PC-9 (cell line): ENCODE measurements at regions not wholly inside any gene's neighbourhood (a gene's known extent, or its start where the extent isn't known, plus 50 kb on each side); places are given as distances from the start of the nearest gene placed in this dataset.

Experiments used
- BruUV-seq: library from RNA; stranded (reverse); fragments of 400-500 nt; replicated peaks from 2 replicates; lab custom pipeline; 2021; lab: Mats Ljungman, UMichigan
- CTCF ChIA-PET: fragments of 300-600 bp; sonication (Branson Sonifier 250); formaldehyde crosslinking; loops from one replicate; lab custom pipeline; 2022; ENCODE audit warnings: antibody characterized with exemption; lab: Charles Lee
- POLR2A ChIA-PET: fragments of 300-600 bp; sonication (Branson Sonifier 250); formaldehyde crosslinking; loops from one replicate; lab custom pipeline; 2022; ENCODE audit warnings: antibody characterized with exemption; ENCODE audit not compliant: unreplicated experiment; lab: Charles Lee
- DNase-seq, 2 experiments: peaks; one replicate each; pipeline versions ENCODE4 v3.0.0 to v3.0.0-alpha.2; 2015 to 2022; ENCODE audit warnings: mixed read lengths in 1 of 2
- H2AFZ ChIP-seq: fragments of 200-600 bp; sonication (generic); 2 replicates; pipeline ENCODE4 v1.8.1; 2017; ENCODE audit warnings: antibody characterized with exemption
- H3F3A ChIP-seq: fragments of 200-600 bp; sonication (generic); 2 replicates; pipeline ENCODE4 v1.8.1; 2017; ENCODE audit warnings: antibody characterized with exemption, mild to moderate bottlenecking, low read depth; ENCODE audit not compliant: insufficient read depth
- H3K27ac ChIP-seq: fragments of 200-600 bp; sonication (generic); 2 replicates; pipeline ENCODE4 v1.6.1; 2016; ENCODE audit warnings: mixed run types
- H3K27me3 ChIP-seq: fragments of 200-600 bp; sonication (generic); 2 replicates; pipeline ENCODE4 v1.6.1; 2016; ENCODE audit warnings: low read depth, mixed run types; ENCODE audit not compliant: insufficient read depth
- H3K36me3 ChIP-seq: fragments of 200-600 bp; sonication (generic); 2 replicates; pipeline ENCODE4 v1.6.1; 2016; ENCODE audit warnings: low read depth, mixed run types
- H3K4me1 ChIP-seq: fragments of 200-600 bp; sonication (generic); replicated peaks from 2 replicates; pipeline ENCODE4 v1.6.1; 2016; ENCODE audit warnings: mixed run types; ENCODE audit not compliant: insufficient read depth
- H3K4me2 ChIP-seq: fragments of 200-600 bp; sonication (generic); 2 replicates; pipeline ENCODE4 v1.6.1; 2017; ENCODE audit warnings: mixed run types
- H3K4me3 ChIP-seq: fragments of 200-600 bp; sonication (generic); 2 replicates; pipeline ENCODE4 v1.6.1; 2016; ENCODE audit warnings: mixed run types
- H3K79me2 ChIP-seq: fragments of 200-600 bp; sonication (generic); 2 replicates; pipeline ENCODE4 v1.6.1; 2017; ENCODE audit warnings: low read depth, mixed run types
- H3K9me2 ChIP-seq: fragments of 200-600 bp; sonication (generic); 2 replicates; pipeline ENCODE4 v1.8.1; 2017; ENCODE audit warnings: mild to moderate bottlenecking; ENCODE audit not compliant: insufficient read depth
- H3K9me3 ChIP-seq: fragments of 200-600 bp; sonication (generic); 2 replicates; pipeline ENCODE4 v1.8.1; 2016; ENCODE audit warnings: low read depth; ENCODE audit not compliant: insufficient read depth
- H4K20me1 ChIP-seq: fragments of 200-600 bp; sonication (generic); 2 replicates; pipeline ENCODE4 v1.8.1; 2017; ENCODE audit not compliant: insufficient read depth
- EZH2 ChIP-seq: fragments of 200-600 bp; sonication (generic); IDR thresholded peaks from 2 replicates; pipeline ENCODE4 v1.8.0; 2017; ENCODE audit warnings: antibody characterized with exemption, low read depth
- intact Hi-C: fragments of 100-400 bp; cut with micrococcal nuclease; formaldehyde crosslinking; loops from one replicate; pipeline ENCODE4 v1.10.0; 2022; ENCODE audit not compliant: unreplicated experiment
- TF ChIP-seq, protein P1 (sequence below): fragments of 200-600 bp; sonication (generic); conservative IDR thresholded peaks from 2 replicates; pipeline ENCODE4 v1.6.1; 2017; ENCODE audit warnings: mixed run types, antibody characterized with exemption, mild to moderate bottlenecking, moderate library complexity

DNA sequence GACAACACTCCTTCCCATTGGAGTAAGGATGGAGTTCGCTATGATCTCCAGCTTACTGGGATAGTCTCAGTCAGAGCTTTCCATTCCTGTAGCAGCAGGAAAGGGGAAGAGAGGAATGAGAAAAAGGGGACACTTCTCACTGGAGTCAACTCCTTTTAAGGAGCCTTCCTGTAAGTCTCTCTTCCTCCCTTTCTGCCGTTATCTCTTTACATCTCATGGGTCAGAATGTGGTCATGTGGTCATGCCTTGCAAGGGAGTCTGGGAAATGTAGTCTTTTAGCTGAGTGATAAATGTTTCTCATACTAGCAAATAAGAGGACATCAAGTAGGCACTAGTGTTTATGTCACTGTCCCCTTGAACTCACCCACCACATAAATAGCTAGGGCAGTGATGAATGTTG, 227.3 kb downstream of the HAPSTR1 start:
- ChIA-PET POLR2A (no interaction called here), CTCF (no interaction called here)
- intact Hi-C loops: no loop called here

DNA sequence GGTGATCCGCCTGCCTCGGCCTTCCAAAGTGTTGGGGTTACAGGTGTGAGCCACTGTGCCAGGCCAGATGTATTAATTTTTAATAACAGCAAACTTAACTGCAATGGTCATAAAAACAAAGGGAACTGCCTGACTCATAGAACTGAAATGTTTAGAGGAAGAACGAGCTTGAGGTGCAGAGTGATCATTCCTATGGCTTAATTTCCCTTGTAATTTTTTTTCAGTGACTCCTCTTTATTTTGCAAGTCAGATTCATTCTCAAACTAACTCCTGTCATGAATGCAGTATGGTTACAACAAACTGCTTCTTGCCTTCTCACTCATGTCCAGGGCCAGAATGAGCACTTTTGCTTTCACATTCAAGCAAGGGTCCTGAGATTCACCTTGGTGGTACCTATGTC, 231.3 kb downstream of the HAPSTR1 start:
- no TSS peak for BruUV-seq
- no peak for TF ChIP-seq EZH2
- TF ChIP-seq, protein P1, sequence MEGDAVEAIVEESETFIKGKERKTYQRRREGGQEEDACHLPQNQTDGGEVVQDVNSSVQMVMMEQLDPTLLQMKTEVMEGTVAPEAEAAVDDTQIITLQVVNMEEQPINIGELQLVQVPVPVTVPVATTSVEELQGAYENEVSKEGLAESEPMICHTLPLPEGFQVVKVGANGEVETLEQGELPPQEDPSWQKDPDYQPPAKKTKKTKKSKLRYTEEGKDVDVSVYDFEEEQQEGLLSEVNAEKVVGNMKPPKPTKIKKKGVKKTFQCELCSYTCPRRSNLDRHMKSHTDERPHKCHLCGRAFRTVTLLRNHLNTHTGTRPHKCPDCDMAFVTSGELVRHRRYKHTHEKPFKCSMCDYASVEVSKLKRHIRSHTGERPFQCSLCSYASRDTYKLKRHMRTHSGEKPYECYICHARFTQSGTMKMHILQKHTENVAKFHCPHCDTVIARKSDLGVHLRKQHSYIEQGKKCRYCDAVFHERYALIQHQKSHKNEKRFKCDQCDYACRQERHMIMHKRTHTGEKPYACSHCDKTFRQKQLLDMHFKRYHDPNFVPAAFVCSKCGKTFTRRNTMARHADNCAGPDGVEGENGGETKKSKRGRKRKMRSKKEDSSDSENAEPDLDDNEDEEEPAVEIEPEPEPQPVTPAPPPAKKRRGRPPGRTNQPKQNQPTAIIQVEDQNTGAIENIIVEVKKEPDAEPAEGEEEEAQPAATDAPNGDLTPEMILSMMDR: no peak
- Histone ChIP-seq H3K9me3 (no peaks in the 10 kb centered on the region), H3K36me3 (no peaks in the 10 kb centered on the region), H3K27ac (no peak overlapping the region), H3F3A (no peaks in the 10 kb centered on the region), H3K4me1 (no peaks in the 10 kb centered on the region), H3K79me2 (no peaks in the 10 kb centered on the region), H3K4me2 (no peak overlapping the region), H3K9me2 (no peaks in the 10 kb centered on the region), H3K4me3 (no peak overlapping the region), H2AFZ (no peak overlapping the region), H4K20me1 (no peaks in the 10 kb centered on the region), H3K27me3 (0 out of 2 replicates have a peak, but pooled peaks cover 1% of the 10 kb centered on the region)
- intact Hi-C loops: no loop called here
- ChIA-PET CTCF (no interaction called here), POLR2A (interaction anchor here (0.7 kb wide), 1 partner anchor 723 kb away, joined by 3 read pairs; no protein-coding TSS in a partner anchor)
- no peak for DNase-seq

More for the DNA sequence above, 227.3 kb downstream of the HAPSTR1 start:
- H3F3A ChIP-seq: no peaks in the 10 kb centered on the region
- no peak for DNase-seq
- no peak overlapping the region for H3K27ac ChIP-seq
- TF ChIP-seq EZH2: no peak
- TF ChIP-seq, protein P1: no peak
- no peak overlapping the region for H2AFZ ChIP-seq
- H3K4me3 ChIP-seq: no peak overlapping the region
- no peaks in the 10 kb centered on the region for H3K36me3 ChIP-seq
- H3K9me2 ChIP-seq: no peaks in the 10 kb centered on the region
- no TSS peak for BruUV-seq
- H3K9me3 ChIP-seq: no peaks in the 10 kb centered on the region
- no peaks in the 10 kb centered on the region for H3K27me3 ChIP-seq
- no peaks in the 10 kb centered on the region for H4K20me1 ChIP-seq
- no peaks in the 10 kb centered on the region for H3K4me1 ChIP-seq
- H3K79me2 ChIP-seq: no peaks in the 10 kb centered on the region
- H3K4me2 ChIP-seq: no peak overlapping the region

DNA sequence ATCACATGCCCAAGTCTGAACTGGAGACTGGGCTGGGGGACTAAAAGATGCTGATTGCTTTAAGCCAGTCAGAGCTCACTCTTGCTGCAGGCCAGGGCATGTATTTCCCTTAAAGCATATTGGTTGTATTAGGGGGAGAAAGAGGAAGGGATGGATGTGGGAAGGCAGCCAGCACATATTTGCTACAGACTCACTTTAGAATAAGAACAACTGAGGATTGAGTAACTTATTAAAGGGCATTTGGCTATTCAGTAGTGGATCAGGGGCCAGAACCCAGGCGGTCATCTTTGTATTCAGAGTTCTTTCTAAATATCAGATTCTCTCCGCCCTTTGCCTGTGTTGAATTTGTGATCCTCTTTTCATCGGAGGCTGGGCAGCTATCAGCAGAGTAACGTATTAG, 231.7 kb downstream of the HAPSTR1 start:
- Histone ChIP-seq H3K4me1 (no peaks in the 10 kb centered on the region), H3F3A (no peaks in the 10 kb centered on the region), H3K4me3 (no peak overlapping the region), H3K9me3 (no peaks in the 10 kb centered on the region), H3K4me2 (no peak overlapping the region), H2AFZ (no peak overlapping the region), H3K36me3 (no peaks in the 10 kb centered on the region), H4K20me1 (no peaks in the 10 kb centered on the region), H3K27ac (no peak overlapping the region), H3K79me2 (no peaks in the 10 kb centered on the region), H3K27me3 (peaks cover 5% of the 10 kb centered on the region), H3K9me2 (no peaks in the 10 kb centered on the region)
- POLR2A ChIA-PET: interaction anchor here (0.7 kb wide), 1 partner anchor 723 kb away, joined by 3 read pairs; no protein-coding TSS in a partner anchor
- no peak for TF ChIP-seq EZH2
- TF ChIP-seq, protein P1: no peak
- intact Hi-C loops: no loop called here
- CTCF ChIA-PET: no interaction called here
- no peak for DNase-seq
- no TSS peak for BruUV-seq
